ENCODE measurements at regions not wholly inside any gene's neighbourhood (a gene's known extent, or its start where the extent isn't known, plus 50 kb on each side); places are given as distances from the start of the nearest gene placed in this dataset.

- WGBS (ENCODE audit: extremely low coverage, insufficient coverage, insufficient read length): no CpG with 5 or more reads among the region's 8 CpGs
- no peak overlapping the region for H3K14ac ChIP-seq (ENCODE audit: low read length)
- no peak overlapping the region for H3K4me3 ChIP-seq (ENCODE audit: low read depth, low read length)
- H4K91ac ChIP-seq (ENCODE audit: low read depth, low read length): no peak overlapping the region
- H3K79me2 ChIP-seq (ENCODE audit: control insufficient read depth, insufficient read depth, low read length, poor library complexity): no peaks in the 10 kb centered on the region
- no peaks in the 10 kb centered on the region for H3K27me3 ChIP-seq (ENCODE audit: insufficient read depth, low read length)
- H4K8ac ChIP-seq (ENCODE audit: low read depth, low read length): no peak overlapping the region
- H3K23ac ChIP-seq (ENCODE audit: low read length): no peak overlapping the region
- H3K18ac ChIP-seq (ENCODE audit: low read length): no peak overlapping the region
- no peak overlapping the region for H3K4ac ChIP-seq (ENCODE audit: low read depth, low read length)
- no peak overlapping the region for H2AFZ ChIP-seq (ENCODE audit: insufficient read depth, low read length, poor library complexity)
- H3K4me1 ChIP-seq (ENCODE audit: control insufficient read depth in 1 of 2, insufficient read depth in 2 of 2, low read length in 2 of 2): no peaks in the 10 kb centered on the region
- H3K27ac ChIP-seq (ENCODE audit: low read depth, low read length): no peak overlapping the region
- H3K4me2 ChIP-seq (ENCODE audit: low read length): no peak overlapping the region
- no peak overlapping the region for H4K12ac ChIP-seq (ENCODE audit: low read depth, low read length)
- no peak overlapping the region for H2BK120ac ChIP-seq (ENCODE audit: insufficient read depth, low read length, poor library complexity)
- no peaks in the 10 kb centered on the region for H3K36me3 ChIP-seq (ENCODE audit: control insufficient read depth in 1 of 2, insufficient read depth in 2 of 2, low read length in 2 of 2)
- H3K9ac ChIP-seq (ENCODE audit: low read length): no peak overlapping the region
- H2AK5ac ChIP-seq (ENCODE audit: low read length): no peak overlapping the region
- H3K9me3 ChIP-seq (ENCODE audit: insufficient read depth, low read depth, low read length): no peaks in the 10 kb centered on the region
- H2BK5ac ChIP-seq (ENCODE audit: low read depth, low read length, poor library complexity): no peak overlapping the region
- no peak for DNase-seq
- H2BK12ac ChIP-seq (ENCODE audit: low read length): no peak overlapping the region
- H3K79me1 ChIP-seq (ENCODE audit: low read length): no peaks in the 10 kb centered on the region
Observed at GRCh38 chr6:50471041-50471440, 242.3 kb upstream of the TFAP2D start.

DNA sequence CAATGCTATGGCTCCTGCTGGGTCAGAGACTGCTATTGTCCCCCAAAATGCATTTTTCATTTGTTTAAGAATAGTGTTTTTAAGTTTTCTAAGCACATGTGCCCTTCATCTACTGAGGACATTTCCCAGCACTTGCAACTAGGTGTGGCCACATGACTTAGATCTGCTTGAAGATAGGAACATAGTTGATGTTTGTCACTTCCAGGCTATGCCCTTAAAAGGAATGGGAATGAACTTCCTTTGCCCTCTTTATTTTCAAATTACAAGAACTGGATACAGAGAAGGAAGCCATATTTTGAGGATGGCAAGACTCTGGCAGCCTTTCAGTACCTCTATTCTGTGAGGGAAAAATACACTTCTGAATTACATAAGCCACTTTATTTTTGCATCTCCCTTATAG, 203.0 kb upstream of the TFAP2D start:
- no peaks in the 10 kb centered on the region for H3K36me3 ChIP-seq (ENCODE audit: control insufficient read depth in 1 of 2, insufficient read depth in 2 of 2, low read length in 2 of 2)
- H2BK5ac ChIP-seq (ENCODE audit: low read depth, low read length, poor library complexity): no peak overlapping the region
- H3K23ac ChIP-seq (ENCODE audit: low read length): no peak overlapping the region
- H4K91ac ChIP-seq (ENCODE audit: low read depth, low read length): no peak overlapping the region
- H3K27ac ChIP-seq (ENCODE audit: low read depth, low read length): no peak overlapping the region
- no peak overlapping the region for H3K4me2 ChIP-seq (ENCODE audit: low read length)
- no peaks in the 10 kb centered on the region for H3K4me1 ChIP-seq (ENCODE audit: control insufficient read depth in 1 of 2, insufficient read depth in 2 of 2, low read length in 2 of 2)
- H3K9ac ChIP-seq (ENCODE audit: low read length): no peak overlapping the region
- H4K12ac ChIP-seq (ENCODE audit: low read depth, low read length): no peak overlapping the region
- DNase-seq: peak in 1 of 2 donors; percentile 36
- no peak overlapping the region for H3K4ac ChIP-seq (ENCODE audit: low read depth, low read length)
- H2BK12ac ChIP-seq (ENCODE audit: low read length): no peak overlapping the region
- no peaks in the 10 kb centered on the region for H3K79me1 ChIP-seq (ENCODE audit: low read length)
- no peaks in the 10 kb centered on the region for H3K9me3 ChIP-seq (ENCODE audit: insufficient read depth, low read depth, low read length)
- no peak overlapping the region for H2AK5ac ChIP-seq (ENCODE audit: low read length)
- H3K14ac ChIP-seq (ENCODE audit: low read length): no peak overlapping the region
- no peak overlapping the region for H4K8ac ChIP-seq (ENCODE audit: low read depth, low read length)
- no peaks in the 10 kb centered on the region for H3K27me3 ChIP-seq (ENCODE audit: insufficient read depth, low read length)
- no peak overlapping the region for H2AFZ ChIP-seq (ENCODE audit: insufficient read depth, low read length, poor library complexity)
- no peak overlapping the region for H3K4me3 ChIP-seq (ENCODE audit: low read depth, low read length)
- no peaks in the 10 kb centered on the region for H3K79me2 ChIP-seq (ENCODE audit: control insufficient read depth, insufficient read depth, low read length, poor library complexity)
- H3K18ac ChIP-seq (ENCODE audit: low read length): no peak overlapping the region
- H2BK120ac ChIP-seq (ENCODE audit: insufficient read depth, low read length, poor library complexity): no peak overlapping the region

GRCh38 chr6:50520326-50521266, 192.7 kb upstream of the TFAP2D start:
- DNase-seq: no peak
- Histone ChIP-seq H3K4me2 (ENCODE audit: low read length) (no peak overlapping the region), H3K36me3 (ENCODE audit: control insufficient read depth in 1 of 2, insufficient read depth in 2 of 2, low read length in 2 of 2) (no peaks in the 10 kb centered on the region), H2AK5ac (ENCODE audit: low read length) (no peak overlapping the region), H3K27ac (ENCODE audit: low read depth, low read length) (no peak overlapping the region), H3K9me3 (ENCODE audit: insufficient read depth, low read depth, low read length) (no peaks in the 10 kb centered on the region), H3K79me2 (ENCODE audit: control insufficient read depth, insufficient read depth, low read length, poor library complexity) (no peaks in the 10 kb centered on the region), H2BK120ac (ENCODE audit: insufficient read depth, low read length, poor library complexity) (no peak overlapping the region), H3K27me3 (ENCODE audit: insufficient read depth, low read length) (no peaks in the 10 kb centered on the region), H3K4ac (ENCODE audit: low read depth, low read length) (no peak overlapping the region), H3K23ac (ENCODE audit: low read length) (no peak overlapping the region), H2BK5ac (ENCODE audit: low read depth, low read length, poor library complexity) (no peak overlapping the region), H3K9ac (ENCODE audit: low read length) (no peak overlapping the region), H4K8ac (ENCODE audit: low read depth, low read length) (no peak overlapping the region), H3K14ac (ENCODE audit: low read length) (no peak overlapping the region), H4K91ac (ENCODE audit: low read depth, low read length) (no peak overlapping the region), H3K79me1 (ENCODE audit: low read length) (no peaks in the 10 kb centered on the region), H3K18ac (ENCODE audit: low read length) (no peak overlapping the region), H3K4me1 (ENCODE audit: control insufficient read depth in 1 of 2, insufficient read depth in 2 of 2, low read length in 2 of 2) (no peaks in the 10 kb centered on the region), H2BK12ac (ENCODE audit: low read length) (no peak overlapping the region), H2AFZ (ENCODE audit: insufficient read depth, low read length, poor library complexity) (no peak overlapping the region), H4K12ac (ENCODE audit: low read depth, low read length) (no peak overlapping the region), H3K4me3 (ENCODE audit: low read depth, low read length) (no peak overlapping the region)
- no CpG with 5 or more reads among the region's 3 CpGs for WGBS (ENCODE audit: extremely low coverage, insufficient coverage, insufficient read length)

DNA sequence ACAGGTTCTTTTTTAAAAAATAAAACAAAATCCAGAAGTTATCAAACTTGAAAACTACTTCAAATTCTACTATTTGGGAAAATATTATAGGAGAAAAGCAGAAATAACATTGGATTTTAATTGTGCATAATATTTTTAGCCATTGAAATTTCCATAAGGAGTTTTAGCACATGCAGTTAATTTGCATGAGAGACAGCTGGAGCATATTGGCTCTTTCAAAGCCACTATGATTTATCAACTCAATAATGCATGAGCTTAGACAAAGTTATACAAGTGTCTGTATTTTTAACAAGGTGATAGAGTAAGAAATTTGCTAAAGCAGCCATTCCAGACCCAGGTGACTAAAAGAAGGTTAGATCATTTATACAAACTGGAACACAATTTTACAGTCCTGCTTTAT, 189.0 kb upstream of the TFAP2D start:
- no peak overlapping the region for H2BK5ac ChIP-seq (ENCODE audit: low read depth, low read length, poor library complexity)
- no peak overlapping the region for H2BK120ac ChIP-seq (ENCODE audit: insufficient read depth, low read length, poor library complexity)
- DNase-seq: no peak

More for the DNA sequence above, 189.0 kb upstream of the TFAP2D start:
- Histone ChIP-seq H2AK5ac (ENCODE audit: low read length) (no peak overlapping the region), H4K12ac (ENCODE audit: low read depth, low read length) (no peak overlapping the region), H3K4me1 (ENCODE audit: control insufficient read depth in 1 of 2, insufficient read depth in 2 of 2, low read length in 2 of 2) (no peaks in the 10 kb centered on the region), H3K14ac (ENCODE audit: low read length) (no peak overlapping the region), H3K18ac (ENCODE audit: low read length) (no peak overlapping the region), H3K4me3 (ENCODE audit: low read depth, low read length) (no peak overlapping the region), H3K9ac (ENCODE audit: low read length) (no peak overlapping the region), H3K9me3 (ENCODE audit: insufficient read depth, low read depth, low read length) (no peaks in the 10 kb centered on the region), H2BK12ac (ENCODE audit: low read length) (no peak overlapping the region), H3K79me1 (ENCODE audit: low read length) (no peaks in the 10 kb centered on the region), H4K91ac (ENCODE audit: low read depth, low read length) (no peak overlapping the region), H3K36me3 (ENCODE audit: control insufficient read depth in 1 of 2, insufficient read depth in 2 of 2, low read length in 2 of 2) (no peaks in the 10 kb centered on the region), H3K4me2 (ENCODE audit: low read length) (no peak overlapping the region), H3K27ac (ENCODE audit: low read depth, low read length) (no peak overlapping the region), H2AFZ (ENCODE audit: insufficient read depth, low read length, poor library complexity) (no peak overlapping the region), H3K4ac (ENCODE audit: low read depth, low read length) (no peak overlapping the region), H3K79me2 (ENCODE audit: control insufficient read depth, insufficient read depth, low read length, poor library complexity) (no peaks in the 10 kb centered on the region), H3K23ac (ENCODE audit: low read length) (no peak overlapping the region), H4K8ac (ENCODE audit: low read depth, low read length) (no peak overlapping the region), H3K27me3 (ENCODE audit: insufficient read depth, low read length) (no peaks in the 10 kb centered on the region)
